GM18505 (cell line): ENCODE measurements at regions not wholly inside any gene's neighbourhood (a gene's known extent, or its start where the extent isn't known, plus 50 kb on each side); places are given as distances from the start of the nearest gene placed in this dataset.

Source experiments
- ATAC-seq: cut with Tn5 transposase; IDR thresholded peaks from one replicate; pipeline ENCODE4 v1.9.1; 2021; ENCODE audit not compliant: unreplicated experiment
- POLR2A ChIP-seq: IDR thresholded peaks from 4 replicates; pipeline ENCODE4 v1.6.1; 2011; ENCODE audit warnings: borderline replicate concordance; ENCODE audit not compliant: insufficient read depth, insufficient read length; ENCODE audit errors: extremely low read depth

DNA sequence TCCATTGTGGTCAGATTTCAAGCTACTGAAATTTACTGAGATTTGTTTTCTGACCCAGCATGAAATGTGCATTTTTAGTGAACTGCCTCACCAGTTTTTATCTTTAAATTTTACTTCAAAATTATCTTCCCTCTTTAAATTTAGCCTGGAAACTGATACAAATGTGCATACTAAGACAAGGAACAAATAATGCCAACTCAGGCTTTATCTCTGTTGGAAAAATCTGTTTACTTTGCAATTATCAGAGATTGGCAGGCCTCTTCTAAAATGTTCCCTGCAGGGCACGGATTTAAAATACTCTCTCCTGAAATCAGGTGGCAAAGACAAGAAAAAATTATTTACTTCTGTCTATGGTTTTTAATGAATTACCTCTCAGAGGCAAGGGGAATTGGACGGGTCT, 151.0 kb upstream of the PTCH1 start:
- no peak for ATAC-seq
- no peak for TF ChIP-seq POLR2A

- no peak for TF ChIP-seq POLR2A
- ATAC-seq = no peak
Observed at GRCh38 chr9:95666785-95667155, 150.0 kb upstream of the PTCH1 start.

- no peak for TF ChIP-seq POLR2A
Observed at GRCh38 chr9:95666096-95666784, 149.5 kb upstream of the PTCH1 start.

GRCh38 chr9:95653246-95653645, 136.5 kb upstream of the PTCH1 start:
- no peak for TF ChIP-seq POLR2A
- no peak for ATAC-seq

More at GRCh38 chr9:95666096-95666784, 149.5 kb upstream of the PTCH1 start:
- ATAC-seq = no peak

- TF ChIP-seq POLR2A = no peak
- no peak for ATAC-seq
Observed at GRCh38 chr9:95650720-95651119, 133.9 kb upstream of the PTCH1 start.

- no peak for ATAC-seq
- no peak for TF ChIP-seq POLR2A
Observed at GRCh38 chr9:95649801-95650213, 133.0 kb upstream of the PTCH1 start.

DNA sequence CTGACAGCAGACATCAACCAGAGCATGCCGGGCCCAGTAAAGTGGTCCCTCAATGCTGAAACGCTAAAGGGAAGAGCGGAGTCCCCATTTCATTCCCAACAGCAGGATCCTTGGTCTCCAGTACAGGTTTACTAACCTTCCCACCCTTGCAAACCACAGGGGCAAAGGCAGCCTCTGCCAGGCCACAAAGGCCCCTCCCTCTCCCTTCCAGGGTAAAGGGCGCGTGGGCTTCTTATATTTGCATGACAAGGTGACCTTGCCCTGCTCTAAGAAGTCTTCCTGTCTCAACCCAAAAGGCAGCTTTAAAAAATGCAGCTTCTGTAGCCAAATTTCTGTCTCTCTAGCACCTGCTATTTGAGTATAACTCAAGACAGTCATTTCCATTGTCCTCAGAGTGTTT, 131.5 kb upstream of the PTCH1 start:
- ATAC-seq = no peak
- TF ChIP-seq POLR2A = no peak

GRCh38 chr9:95645992-95646391, 129.2 kb upstream of the PTCH1 start:
- ATAC-seq = no peak

DNA sequence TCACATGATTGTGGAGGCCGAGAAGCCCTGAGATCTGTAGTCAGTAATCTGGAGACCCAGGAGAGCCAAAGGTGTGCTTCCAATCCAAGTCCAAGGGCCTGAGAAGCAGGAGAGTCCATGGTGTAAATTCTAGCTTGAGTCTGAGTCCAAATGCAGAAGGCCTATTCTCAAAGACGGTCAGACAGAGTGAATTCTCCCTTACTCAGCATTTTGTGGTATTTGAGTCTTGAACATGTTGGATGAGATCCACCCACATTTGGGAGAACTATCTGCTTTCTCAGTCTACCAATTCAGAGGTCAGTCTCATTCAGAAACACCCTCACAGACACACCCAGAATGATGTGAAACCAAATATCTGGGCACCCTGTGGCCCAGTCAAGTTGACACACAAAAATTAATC, 128.8 kb upstream of the PTCH1 start:
- ATAC-seq = no peak
- no peak for TF ChIP-seq POLR2A

More at GRCh38 chr9:95645992-95646391, 129.2 kb upstream of the PTCH1 start:
- no peak for TF ChIP-seq POLR2A

- TF ChIP-seq POLR2A = no peak
- no peak for ATAC-seq
Observed at GRCh38 chr9:95644377-95644776, 127.6 kb upstream of the PTCH1 start.

DNA sequence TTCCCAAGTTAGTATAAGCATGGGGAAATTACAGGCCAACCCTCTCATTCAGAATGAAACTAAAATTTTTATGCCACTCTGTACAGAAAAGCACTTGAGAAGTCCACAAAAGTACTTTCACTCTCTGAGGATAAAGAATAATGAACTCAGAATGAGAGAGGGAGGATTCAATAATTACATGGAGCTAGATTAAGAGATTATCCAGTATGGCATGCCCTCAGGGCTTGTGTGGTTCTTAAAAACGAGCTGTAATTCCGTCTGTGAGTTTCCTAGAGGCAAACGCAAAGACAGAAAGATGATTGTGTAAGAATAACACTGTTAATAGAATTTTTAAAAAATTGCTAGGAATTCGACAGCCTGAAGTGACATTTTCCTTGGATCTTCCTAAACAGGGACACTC, 126.8 kb upstream of the PTCH1 start:
- ATAC-seq = no peak
- no peak for TF ChIP-seq POLR2A

DNA sequence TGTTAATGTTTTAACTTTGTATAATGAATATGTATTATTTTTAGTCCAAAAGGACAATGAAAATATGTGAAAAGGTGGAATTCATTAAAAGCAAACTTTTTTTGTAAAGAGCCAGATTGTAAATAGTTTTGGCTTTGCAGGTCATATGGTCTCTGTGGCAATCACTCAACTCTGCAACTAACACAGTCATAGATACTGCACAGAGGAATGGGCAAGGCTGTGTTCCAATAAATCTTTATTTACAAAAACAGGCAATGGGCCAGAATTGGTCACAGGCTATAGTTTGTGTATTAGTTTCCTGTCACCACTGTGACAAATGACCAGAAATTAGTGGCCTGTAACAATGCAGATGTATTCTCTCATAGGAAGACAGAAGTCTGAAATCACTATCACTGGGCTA, 125.4 kb upstream of the PTCH1 start:
- no peak for TF ChIP-seq POLR2A
- no peak for ATAC-seq

DNA sequence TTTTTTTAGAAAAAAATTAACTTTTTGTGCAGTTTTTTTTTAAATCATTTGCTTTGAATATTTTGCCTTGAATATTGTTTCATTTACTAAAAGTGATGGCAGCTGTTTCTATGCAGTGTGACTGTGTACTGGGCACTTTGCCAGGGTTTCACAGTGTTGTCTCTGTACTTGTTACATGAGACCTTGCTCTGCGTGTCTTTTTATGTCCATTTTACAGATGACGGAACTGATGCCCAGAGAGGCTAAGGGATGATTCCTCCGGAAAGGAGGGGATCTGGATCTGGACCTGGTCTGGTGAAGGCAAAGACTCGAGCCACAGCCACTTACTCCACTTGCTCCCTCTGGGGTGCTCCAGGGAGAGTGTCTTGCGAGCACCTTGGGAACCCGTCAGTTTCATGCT, 124.8 kb upstream of the PTCH1 start:
- no peak for TF ChIP-seq POLR2A
- no peak for ATAC-seq

- no peak for TF ChIP-seq POLR2A
- ATAC-seq = no peak
Observed at GRCh38 chr9:95640336-95640735, 123.6 kb upstream of the PTCH1 start.

DNA sequence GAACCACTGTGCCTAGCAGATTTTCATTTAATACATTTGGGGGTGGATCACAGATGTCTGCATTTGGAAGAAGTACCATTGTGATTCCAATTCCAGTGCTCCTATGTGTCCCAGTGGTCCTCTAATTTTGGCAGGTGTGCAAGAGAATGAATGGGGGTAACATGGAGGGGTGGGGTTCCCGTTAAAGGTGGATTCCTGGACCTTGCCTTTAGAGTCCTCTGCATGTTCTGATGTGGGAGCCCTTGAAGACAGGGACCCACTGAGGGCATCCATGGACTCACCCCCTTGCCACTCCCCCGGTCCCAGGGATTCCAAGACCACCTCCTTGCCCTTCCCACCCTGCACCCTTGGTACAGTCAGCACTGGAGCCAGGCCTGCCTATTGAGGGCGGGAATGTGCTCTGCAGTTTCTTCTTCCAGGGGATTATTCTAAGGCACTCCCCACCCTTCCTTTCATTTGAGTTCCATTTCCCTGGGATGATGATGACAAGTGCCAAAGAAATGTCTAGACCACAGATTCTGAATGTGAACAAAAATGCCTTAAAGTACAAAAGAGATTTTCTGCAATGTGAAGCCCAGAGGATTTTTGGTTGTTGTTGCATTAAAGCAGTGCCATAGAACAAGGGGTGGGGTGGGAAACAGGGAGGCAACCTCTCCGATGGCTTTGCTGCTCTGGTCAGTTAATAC, 119.4 kb upstream of the PTCH1 start:
- TF ChIP-seq POLR2A = no peak
- ATAC-seq = no peak

DNA sequence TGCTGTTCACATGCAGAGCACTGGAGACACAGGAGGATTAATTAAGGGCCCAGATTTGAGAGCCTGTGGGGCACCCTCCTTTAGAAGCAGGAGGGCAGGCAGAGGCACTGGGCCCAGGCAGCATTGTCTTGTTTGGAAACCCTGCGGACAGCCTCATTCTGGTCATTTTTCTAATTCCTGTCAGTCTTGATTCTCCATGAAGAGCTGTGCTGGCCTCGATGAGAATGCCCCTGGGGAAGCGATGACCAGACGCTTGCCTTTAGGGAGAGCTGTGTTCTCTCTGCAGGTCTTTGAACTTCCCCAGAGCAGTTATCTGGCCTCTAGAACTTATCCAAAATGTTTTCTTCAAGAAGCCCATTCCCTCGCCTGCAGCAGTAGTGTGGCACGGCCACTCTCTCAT, 117.8 kb upstream of the PTCH1 start:
- ATAC-seq = no peak

More for the DNA sequence above, 117.8 kb upstream of the PTCH1 start:
- TF ChIP-seq POLR2A = no peak
